Bronchial epithelial cell (primary cell): ENCODE measurements at regions not wholly inside any gene's neighbourhood (a gene's known extent, or its start where the extent isn't known, plus 50 kb on each side); places are given as distances from the start of the nearest gene placed in this dataset.

Experiments
- DNase-seq: peaks from one replicate; pipeline ENCODE4 v3.0.0-alpha.2; 2010; ENCODE audit warnings: low read depth
- FAIRE-seq: peaks from 2 replicates; lab custom pipeline; 2011; peaks lifted over from hg19 to GRCh38; lab: Jason Lieb, UNC
- H3K27me3 ChIP-seq: 2 replicates; pipeline ENCODE4 v1.5.1; 2011; ENCODE audit warnings: low read length; ENCODE audit not compliant: control insufficient read depth, insufficient read depth
- H3K36me3 ChIP-seq: 2 replicates; pipeline ENCODE4 v1.5.1; 2011; ENCODE audit warnings: low read length; ENCODE audit not compliant: control insufficient read depth, insufficient read depth
- H3K4me3 ChIP-seq: 2 replicates; pipeline ENCODE4 v1.5.1; 2011; ENCODE audit warnings: mild to moderate bottlenecking, low read depth, low read length, control low read depth
- CTCF ChIP-seq: IDR thresholded peaks from 2 replicates; pipeline ENCODE4 v1.5.1; 2011; ENCODE audit warnings: mild to moderate bottlenecking, moderate library complexity, low read length, control low read depth, inconsistent platforms; ENCODE audit not compliant: insufficient read depth, severe bottlenecking

DNA sequence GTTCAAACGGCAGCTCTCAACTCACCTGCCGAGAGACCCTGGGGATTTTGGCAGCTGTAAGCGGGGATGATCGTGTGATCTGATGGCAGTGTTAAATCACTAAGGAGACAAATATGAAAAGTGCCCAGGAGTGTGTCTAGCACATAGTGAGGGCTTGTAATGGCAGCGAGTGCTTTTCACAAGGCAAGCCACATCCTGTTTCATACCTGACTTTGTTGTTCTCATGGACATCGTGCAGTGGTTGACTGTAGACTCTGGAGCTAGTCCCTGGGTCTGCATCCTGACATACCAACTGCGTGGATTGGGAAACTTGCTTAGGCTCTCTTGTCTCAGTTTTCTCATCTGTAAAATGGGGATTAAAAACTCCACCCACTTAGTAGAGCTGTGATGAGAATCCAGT, 148.5 kb downstream of the VRK1 start:
- H3K27me3 ChIP-seq = no peaks in the 10 kb centered on the region
- no peak for FAIRE-seq
- no peak for DNase-seq

DNA sequence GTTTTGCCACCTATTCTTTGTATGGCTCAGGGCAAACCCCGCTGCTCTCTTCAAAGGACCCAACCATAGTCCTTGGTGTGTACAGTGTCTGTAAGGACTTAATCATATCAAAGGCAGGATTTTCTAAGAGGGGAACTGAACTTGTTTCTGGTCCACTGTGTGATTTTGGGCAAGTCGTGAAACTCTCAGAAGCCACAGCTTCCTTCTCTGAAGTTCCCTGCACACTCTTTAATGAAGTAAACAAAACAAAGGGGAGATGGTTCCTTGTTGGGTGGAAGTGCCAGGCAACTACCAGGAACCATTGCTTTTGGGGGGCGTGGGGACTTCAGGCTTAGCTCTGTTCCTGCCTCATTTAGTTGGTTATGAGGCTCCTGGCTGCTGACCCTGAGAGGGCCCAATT, 152.4 kb downstream of the VRK1 start:
- Histone ChIP-seq H3K27me3 (no peaks in the 10 kb centered on the region), H3K4me3 (no peak overlapping the region), H3K36me3 (no peaks in the 10 kb centered on the region)
- FAIRE-seq (peak; percentile 76), DNase-seq (no peak)
- TF ChIP-seq CTCF = no peak

More for the DNA sequence above, 148.5 kb downstream of the VRK1 start:
- no peak for TF ChIP-seq CTCF
- Histone ChIP-seq H3K36me3 (no peaks in the 10 kb centered on the region), H3K4me3 (no peak overlapping the region)

DNA sequence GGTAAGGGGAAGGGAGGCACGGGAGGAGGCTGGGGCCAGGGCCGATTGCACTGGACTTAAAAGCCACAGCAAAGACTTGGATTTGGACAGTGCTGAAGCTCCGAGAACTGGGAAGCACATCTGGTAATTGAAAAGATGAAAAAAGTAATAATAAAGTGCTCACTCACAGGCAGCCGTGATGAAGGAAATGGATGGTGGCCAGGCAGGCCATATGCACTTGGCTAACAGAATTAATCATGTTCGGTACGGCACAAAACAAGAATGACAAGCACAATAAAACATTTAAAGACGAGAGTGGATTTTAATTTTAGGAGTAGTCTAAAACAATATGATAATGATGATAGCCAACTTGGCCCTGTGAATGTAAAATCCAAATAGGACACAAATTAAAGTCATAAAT, 154.3 kb downstream of the VRK1 start:
- no peak for TF ChIP-seq CTCF
- DNase-seq (no peak), FAIRE-seq (no peak)
- Histone ChIP-seq H3K4me3 (no peak overlapping the region), H3K36me3 (no peaks in the 10 kb centered on the region), H3K27me3 (no peaks in the 10 kb centered on the region)

GRCh38 chr14:96953087-96953874, 156.1 kb downstream of the VRK1 start:
- FAIRE-seq = no peak
- no peaks in the 10 kb centered on the region for H3K36me3 ChIP-seq
- DNase-seq = no peak
- H3K27me3 ChIP-seq = no peaks in the 10 kb centered on the region
- no peak for TF ChIP-seq CTCF
- no peak overlapping the region for H3K4me3 ChIP-seq

GRCh38 chr14:96953875-96954185, 156.6 kb downstream of the VRK1 start:
- FAIRE-seq = no peak
- no peak for TF ChIP-seq CTCF
- Histone ChIP-seq H3K4me3 (no peak overlapping the region), H3K27me3 (no peaks in the 10 kb centered on the region), H3K36me3 (no peaks in the 10 kb centered on the region)
- no peak for DNase-seq
